ENCODE measurements at regions not wholly inside any gene's neighbourhood (a gene's known extent, or its start where the extent isn't known, plus 50 kb on each side); places are given as distances from the start of the nearest gene placed in this dataset.

DNA sequence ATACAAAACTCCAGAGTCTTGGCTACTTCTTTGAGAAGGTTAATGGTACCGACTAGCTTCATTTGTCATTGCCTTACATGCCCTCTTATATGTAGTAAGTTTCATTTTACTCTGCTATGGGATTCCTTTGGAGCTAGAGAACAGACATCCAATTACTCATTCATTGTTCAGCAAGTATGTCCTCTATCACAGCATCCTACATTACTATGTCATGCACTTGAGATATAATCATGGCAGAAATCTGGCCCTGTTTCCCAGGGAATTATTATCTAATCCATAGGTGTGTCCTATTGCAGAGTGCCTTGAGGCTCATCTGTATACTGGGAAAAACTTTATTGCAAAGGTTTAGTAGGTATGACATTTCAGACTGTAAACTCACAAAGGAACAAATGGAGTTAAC, 333.1 kb upstream of the NECTIN3 start:
- no peak overlapping the region for H3K4me3 Mint-ChIP-seq
- H3K4me1 Mint-ChIP-seq = no peaks in the 10 kb centered on the region
- no peak for ATAC-seq
- no peaks in the 10 kb centered on the region for H3K9me3 Mint-ChIP-seq (ENCODE audit: low read depth)
- ChIA-PET CTCF (interaction anchor here (0.7 kb wide), 1 partner anchor 430 kb away, joined by 3 read pairs; no protein-coding TSS in a partner anchor), POLR2A (no interaction called here)
- H3K36me3 Mint-ChIP-seq (ENCODE audit: low read depth) = no peaks in the 10 kb centered on the region
- DNase-seq = no peak
- no peak overlapping the region for H3K27ac Mint-ChIP-seq
- intact Hi-C loops (cut with DNase I, micrococcal nuclease) = no loop called here
- no peaks in the 10 kb centered on the region for H3K27me3 Mint-ChIP-seq

DNA sequence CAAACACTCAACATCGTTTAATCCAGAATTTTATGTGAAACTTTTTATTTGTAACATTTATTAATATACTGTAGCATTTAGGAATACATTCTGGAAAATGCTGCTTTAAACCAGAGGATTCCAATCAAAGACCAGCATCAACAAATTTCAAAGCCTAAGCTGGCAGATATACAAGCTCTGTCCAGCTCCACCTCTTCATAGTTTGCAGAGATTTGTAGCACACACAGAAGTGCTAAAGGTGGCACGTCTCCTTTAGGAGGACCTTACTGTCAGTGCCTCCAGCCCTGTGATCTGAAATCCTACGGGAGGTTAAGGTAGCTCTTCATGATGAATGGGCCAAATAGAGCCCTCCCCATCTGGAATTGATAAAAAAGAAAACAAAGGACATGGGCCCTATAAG, 329.7 kb upstream of the NECTIN3 start:
- ChIA-PET POLR2A (no interaction called here), CTCF (interaction anchor here (0.5 kb wide), 1 partner anchor 1012 kb away, joined by 3 read pairs; no protein-coding TSS in a partner anchor)

DNA sequence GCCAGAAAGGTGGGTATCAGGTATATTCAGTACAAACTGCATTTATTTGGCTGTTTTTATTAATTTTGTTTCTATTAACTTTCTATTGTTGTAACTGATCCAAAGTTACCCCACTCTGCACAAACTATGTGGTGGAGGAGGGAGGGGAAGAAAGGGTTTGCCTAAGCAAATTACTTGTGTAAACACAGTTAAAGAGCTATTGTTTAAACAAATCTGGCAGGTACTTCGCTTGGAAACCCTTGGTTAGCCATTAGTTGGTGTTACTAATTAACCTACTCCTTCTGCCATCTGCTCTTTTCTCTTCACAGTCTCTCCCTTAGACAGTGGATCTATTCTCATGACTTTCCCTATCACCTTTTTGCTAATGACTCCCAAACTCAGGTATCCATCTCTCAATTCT, 328.4 kb upstream of the NECTIN3 start:
- H3K27me3 Mint-ChIP-seq = peaks cover 4% of the 10 kb centered on the region
- DNase-seq = no peak
- no peak overlapping the region for H3K4me3 Mint-ChIP-seq
- H3K4me1 Mint-ChIP-seq = no peaks in the 10 kb centered on the region
- intact Hi-C loops (cut with DNase I, micrococcal nuclease) = no loop called here
- CTCF ChIA-PET = no interaction called here
- H3K9me3 Mint-ChIP-seq (ENCODE audit: low read depth) = no peaks in the 10 kb centered on the region
- no peaks in the 10 kb centered on the region for H3K36me3 Mint-ChIP-seq (ENCODE audit: low read depth)
- POLR2A ChIA-PET = no interaction called here
- no peak overlapping the region for H3K27ac Mint-ChIP-seq
- no peak for ATAC-seq

More for the DNA sequence above, 329.7 kb upstream of the NECTIN3 start:
- DNase-seq (no peak), ATAC-seq (no peak)
- Mint-ChIP-seq H3K36me3 (ENCODE audit: low read depth) (no peaks in the 10 kb centered on the region), H3K27ac (no peak overlapping the region), H3K27me3 (peaks cover 4% of the 10 kb centered on the region), H3K9me3 (ENCODE audit: low read depth) (no peaks in the 10 kb centered on the region), H3K4me3 (no peak overlapping the region), H3K4me1 (no peaks in the 10 kb centered on the region)
- intact Hi-C loops (cut with DNase I, micrococcal nuclease) = no loop called here

DNA sequence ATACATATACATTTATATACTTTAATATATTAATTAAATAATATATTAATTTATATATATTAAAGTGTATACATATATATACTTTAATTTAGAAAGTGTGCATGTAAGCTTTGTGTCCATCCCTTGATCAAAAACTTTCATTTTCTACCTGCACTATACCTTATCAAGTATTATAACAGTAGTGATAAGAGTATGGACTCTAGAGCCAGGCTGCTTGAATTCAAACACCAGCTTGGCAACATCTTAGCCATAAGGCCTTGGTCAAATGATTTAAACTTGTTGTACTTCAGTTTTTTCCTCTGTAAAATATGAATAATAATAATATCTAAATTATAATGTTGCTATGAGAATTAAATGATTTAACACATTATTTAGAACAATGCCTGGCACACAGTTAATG, 327.6 kb upstream of the NECTIN3 start:
- intact Hi-C loops (cut with DNase I, micrococcal nuclease) = no loop called here
- H3K9me3 Mint-ChIP-seq (ENCODE audit: low read depth) = no peaks in the 10 kb centered on the region
- CTCF ChIA-PET = no interaction called here
- no peak for ATAC-seq
- H3K4me3 Mint-ChIP-seq = no peak overlapping the region
- POLR2A ChIA-PET = no interaction called here
- H3K4me1 Mint-ChIP-seq = no peaks in the 10 kb centered on the region
- DNase-seq = no peak
- H3K27me3 Mint-ChIP-seq = peaks cover 4% of the 10 kb centered on the region
- no peak overlapping the region for H3K27ac Mint-ChIP-seq
- no peaks in the 10 kb centered on the region for H3K36me3 Mint-ChIP-seq (ENCODE audit: low read depth)

DNA sequence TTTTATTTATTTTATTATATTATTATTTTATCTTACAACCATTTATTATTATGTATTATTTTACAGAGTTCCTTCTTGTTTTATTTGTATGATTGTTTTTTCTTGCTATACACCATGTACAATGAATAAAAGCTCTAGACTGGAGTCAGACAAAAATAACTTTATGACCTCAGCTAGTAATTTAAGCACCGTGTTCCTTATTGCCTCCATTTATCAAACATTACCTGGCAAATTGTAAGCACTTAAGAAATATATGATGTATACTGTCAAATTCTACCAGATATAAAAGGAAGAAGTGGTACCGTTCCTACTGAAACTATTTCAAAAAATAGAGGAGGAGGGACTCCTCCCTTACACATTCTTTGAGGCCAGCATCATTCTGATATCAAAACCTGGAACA, 326.9 kb upstream of the NECTIN3 start:
- H3K9me3 Mint-ChIP-seq (ENCODE audit: low read depth) = no peaks in the 10 kb centered on the region
- ChIA-PET POLR2A (no interaction called here), CTCF (no interaction called here)
- peaks cover 4% of the 10 kb centered on the region for H3K27me3 Mint-ChIP-seq
- intact Hi-C loops (cut with DNase I, micrococcal nuclease) = no loop called here
- no peaks in the 10 kb centered on the region for H3K36me3 Mint-ChIP-seq (ENCODE audit: low read depth)
- H3K27ac Mint-ChIP-seq = no peak overlapping the region
- no peak overlapping the region for H3K4me3 Mint-ChIP-seq
- no peak for DNase-seq
- H3K4me1 Mint-ChIP-seq = no peaks in the 10 kb centered on the region
- ATAC-seq = no peak

DNA sequence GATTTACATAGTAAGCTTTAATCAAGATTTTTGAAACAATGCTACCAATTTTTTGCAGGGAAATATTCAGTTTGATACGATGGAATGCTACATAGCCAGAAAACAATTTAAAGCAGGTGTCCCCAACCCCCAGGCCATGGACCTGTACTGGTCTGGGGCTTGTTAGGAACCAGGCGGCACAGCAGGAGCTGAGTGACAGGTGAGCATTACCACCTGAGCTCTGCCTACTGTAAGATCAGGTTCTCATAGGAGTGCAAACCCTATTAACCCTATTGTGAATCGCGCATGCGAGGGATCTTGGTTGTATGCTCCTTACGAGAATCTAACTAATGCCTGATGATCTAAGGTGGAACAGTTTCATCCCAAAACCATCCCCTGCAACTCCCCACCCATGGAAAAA, 322.6 kb upstream of the NECTIN3 start:
- intact Hi-C loops (cut with DNase I, micrococcal nuclease) = no loop called here
- Mint-ChIP-seq H3K9me3 (ENCODE audit: low read depth) (no peaks in the 10 kb centered on the region), H3K27me3 (peaks cover 4% of the 10 kb centered on the region), H3K4me3 (no peak overlapping the region), H3K36me3 (ENCODE audit: low read depth) (no peaks in the 10 kb centered on the region), H3K4me1 (no peaks in the 10 kb centered on the region), H3K27ac (no peak overlapping the region)
- POLR2A ChIA-PET = interaction anchor here (0.7 kb wide), 1 partner anchor 177 kb away, joined by 4 read pairs; no protein-coding TSS in a partner anchor
- no peak for DNase-seq
- no peak for ATAC-seq
- CTCF ChIA-PET = no interaction called here

DNA sequence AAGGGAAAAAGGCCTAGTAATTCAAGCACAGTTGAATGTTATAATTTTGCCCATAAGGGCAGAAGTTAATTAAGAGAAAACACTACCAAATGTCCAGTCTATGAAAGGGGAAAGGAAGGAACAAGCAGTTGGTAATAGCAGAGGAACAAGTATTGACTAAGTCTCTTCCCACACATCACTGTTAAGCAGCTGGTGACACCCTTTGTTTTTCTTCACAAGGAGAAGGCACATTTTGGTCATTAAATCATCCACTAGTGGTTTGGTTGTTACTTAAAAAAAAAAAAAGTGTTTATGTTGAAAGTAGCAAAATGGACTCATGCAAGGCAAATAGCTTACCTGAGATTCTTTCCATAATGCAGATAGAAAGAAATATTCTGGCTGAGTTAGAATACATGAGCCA, 321.4 kb upstream of the NECTIN3 start:
- no peak for DNase-seq
- H3K9me3 Mint-ChIP-seq (ENCODE audit: low read depth) = no peaks in the 10 kb centered on the region
- H3K27ac Mint-ChIP-seq = no peak overlapping the region
- H3K27me3 Mint-ChIP-seq = peaks cover 1% of the 10 kb centered on the region
- ChIA-PET POLR2A (no interaction called here), CTCF (interaction anchor here (0.8 kb wide), 2 partner anchors 96 to 316 kb away, joined by 3 to 4 read pairs; no protein-coding TSS in a partner anchor)
- ATAC-seq = no peak
- intact Hi-C loops (cut with DNase I, micrococcal nuclease) = no loop called here
- H3K36me3 Mint-ChIP-seq (ENCODE audit: low read depth) = no peaks in the 10 kb centered on the region
- no peaks in the 10 kb centered on the region for H3K4me1 Mint-ChIP-seq
- no peak overlapping the region for H3K4me3 Mint-ChIP-seq

DNA sequence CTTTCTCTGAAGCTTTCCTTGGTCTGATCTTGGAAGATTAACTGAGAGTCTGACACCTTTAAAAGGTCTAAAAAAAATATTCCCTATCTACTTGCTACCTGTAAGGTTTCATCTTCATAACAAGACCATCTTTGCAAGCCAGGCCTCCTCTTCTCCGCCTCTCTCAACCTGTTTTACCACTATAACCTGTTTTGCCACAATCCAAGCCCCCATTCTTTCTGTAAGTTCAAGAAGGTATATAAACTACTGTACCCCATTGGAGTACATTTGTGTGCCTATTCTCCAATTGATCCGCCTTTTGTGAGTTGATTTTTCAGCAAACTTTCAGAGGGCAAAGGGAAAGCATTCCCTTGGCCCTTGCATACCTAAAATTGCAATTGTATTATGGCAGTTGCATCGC, 319.3 kb upstream of the NECTIN3 start:
- ATAC-seq = no peak
- Mint-ChIP-seq H3K27ac (no peak overlapping the region), H3K27me3 (no peaks in the 10 kb centered on the region), H3K4me1 (no peaks in the 10 kb centered on the region), H3K36me3 (ENCODE audit: low read depth) (no peaks in the 10 kb centered on the region), H3K4me3 (no peak overlapping the region), H3K9me3 (ENCODE audit: low read depth) (no peaks in the 10 kb centered on the region)
- ChIA-PET CTCF (no interaction called here), POLR2A (no interaction called here)
- intact Hi-C loops (cut with DNase I, micrococcal nuclease) = no loop called here
- DNase-seq = no peak

DNA sequence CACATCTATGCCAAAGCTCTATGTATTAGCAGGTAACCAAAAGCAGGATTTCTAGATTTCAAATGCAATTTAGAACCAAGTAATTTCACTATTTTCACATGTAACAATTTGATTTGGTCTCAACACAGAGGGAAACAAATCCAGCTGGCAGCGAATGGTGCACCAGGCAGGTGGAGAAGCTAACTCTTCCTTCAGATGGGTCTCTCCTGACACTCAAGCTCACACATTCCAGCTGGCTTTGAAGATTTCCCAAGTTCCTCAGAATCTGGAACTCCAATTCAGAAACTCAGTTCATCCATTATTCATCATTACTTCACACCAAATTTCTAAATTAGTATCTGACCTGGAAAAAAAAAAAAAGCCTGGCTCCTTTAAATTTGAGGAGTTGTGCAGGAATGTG, 318.1 kb upstream of the NECTIN3 start:
- Mint-ChIP-seq H3K9me3 (ENCODE audit: low read depth) (no peaks in the 10 kb centered on the region), H3K27ac (no peak overlapping the region), H3K4me1 (no peaks in the 10 kb centered on the region), H3K27me3 (no peaks in the 10 kb centered on the region), H3K36me3 (ENCODE audit: low read depth) (no peaks in the 10 kb centered on the region), H3K4me3 (no peak overlapping the region)
- CTCF ChIA-PET = no interaction called here
- ATAC-seq (no peak), DNase-seq (no peak)
- POLR2A ChIA-PET = no interaction called here
- intact Hi-C loops (cut with DNase I, micrococcal nuclease) = no loop called here

DNA sequence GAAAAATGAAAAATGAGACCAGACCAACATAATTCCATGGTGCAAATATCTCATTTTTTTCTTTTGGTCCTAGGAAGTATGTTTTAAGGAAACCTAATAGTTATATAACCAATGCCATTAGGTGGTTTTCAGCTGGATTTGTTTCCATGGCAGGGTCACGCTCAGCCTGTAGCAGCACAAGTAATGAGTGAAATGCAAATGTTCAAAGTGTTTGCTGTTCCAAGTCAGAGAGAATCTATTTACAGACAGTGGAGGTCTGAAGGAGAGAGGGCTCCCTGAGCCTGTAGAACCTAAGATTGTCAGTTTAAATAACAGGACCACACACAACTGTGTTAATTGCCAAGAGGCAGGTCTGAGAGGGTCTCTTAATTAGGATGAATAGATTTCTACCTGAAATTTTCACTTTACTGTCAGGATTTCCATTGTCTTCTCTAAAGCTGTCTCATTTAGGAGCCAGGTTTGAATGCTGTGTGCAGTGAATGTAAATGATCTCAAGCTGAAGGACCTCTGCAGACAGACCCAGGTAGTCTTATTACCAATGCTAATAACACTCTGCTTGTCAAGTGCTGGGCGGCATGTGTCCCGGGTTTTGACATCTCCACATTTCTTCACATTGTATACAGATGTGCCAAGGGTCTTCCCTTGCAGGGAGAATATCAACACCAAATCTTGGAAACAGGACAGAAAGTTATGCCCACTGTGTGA, 317.3 kb upstream of the NECTIN3 start:
- intact Hi-C loops (cut with DNase I, micrococcal nuclease) = no loop called here
- H3K36me3 Mint-ChIP-seq (ENCODE audit: low read depth) = no peaks in the 10 kb centered on the region
- no peaks in the 10 kb centered on the region for H3K27me3 Mint-ChIP-seq
- no peak overlapping the region for H3K27ac Mint-ChIP-seq
- ChIA-PET CTCF (no interaction called here), POLR2A (no interaction called here)
- ATAC-seq (no peak), DNase-seq (no peak)
- no peak overlapping the region for H3K4me3 Mint-ChIP-seq
- H3K4me1 Mint-ChIP-seq = no peaks in the 10 kb centered on the region
- no peaks in the 10 kb centered on the region for H3K9me3 Mint-ChIP-seq (ENCODE audit: low read depth)

DNA sequence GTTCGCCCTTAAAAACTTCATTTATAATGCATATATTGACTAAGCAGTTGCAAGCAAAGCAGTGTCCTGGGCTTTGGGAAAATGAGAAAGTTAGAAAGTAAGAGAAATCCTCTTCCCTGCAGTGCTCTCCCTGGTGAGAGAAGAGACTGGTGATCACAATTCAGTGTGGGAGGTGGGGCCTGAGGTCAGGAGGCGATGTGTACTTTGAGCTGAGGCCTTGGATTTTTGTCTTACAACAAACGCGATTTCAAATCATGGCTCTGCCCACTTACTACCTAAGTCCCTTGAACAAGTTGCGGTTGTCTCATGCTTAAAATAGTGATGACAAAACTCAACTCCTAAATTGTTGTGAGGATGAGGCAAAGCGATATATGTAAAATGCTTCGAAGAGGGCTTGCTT, 316.3 kb upstream of the NECTIN3 start:
- ChIA-PET POLR2A (no interaction called here), CTCF (no interaction called here)
- H3K4me1 Mint-ChIP-seq = no peaks in the 10 kb centered on the region
- H3K4me3 Mint-ChIP-seq = no peak overlapping the region
- intact Hi-C loops (cut with DNase I, micrococcal nuclease) = no loop called here
- no peak overlapping the region for H3K27ac Mint-ChIP-seq
- no peaks in the 10 kb centered on the region for H3K27me3 Mint-ChIP-seq
- H3K36me3 Mint-ChIP-seq (ENCODE audit: low read depth) = no peaks in the 10 kb centered on the region
- no peak for DNase-seq
- no peak for ATAC-seq
- no peaks in the 10 kb centered on the region for H3K9me3 Mint-ChIP-seq (ENCODE audit: low read depth)

DNA sequence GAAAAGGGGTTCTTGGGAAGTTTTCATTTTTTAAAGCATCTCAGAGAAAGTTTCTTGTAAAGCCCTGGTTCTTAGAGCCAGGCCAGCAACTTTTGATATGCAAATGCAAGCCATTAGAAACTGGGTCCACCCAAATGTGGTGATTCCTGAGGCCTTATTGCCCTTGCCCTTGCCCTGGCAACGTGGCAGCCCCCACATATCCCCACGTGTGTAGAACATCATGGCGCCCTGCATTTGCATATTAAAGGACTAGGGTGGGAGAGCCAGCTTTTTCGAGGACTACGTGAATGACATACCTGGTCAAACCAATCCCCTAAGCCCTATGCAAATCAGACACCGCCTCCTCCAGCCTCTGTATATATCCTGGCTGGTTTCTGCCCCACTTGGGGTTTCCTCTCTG, 314.9 kb upstream of the NECTIN3 start:
- intact Hi-C loops (cut with DNase I, micrococcal nuclease) = no loop called here
- Mint-ChIP-seq H3K27ac (no peak overlapping the region), H3K27me3 (no peaks in the 10 kb centered on the region), H3K36me3 (ENCODE audit: low read depth) (no peaks in the 10 kb centered on the region), H3K9me3 (ENCODE audit: low read depth) (no peaks in the 10 kb centered on the region), H3K4me1 (no peaks in the 10 kb centered on the region), H3K4me3 (no peak overlapping the region)
- DNase-seq (no peak), ATAC-seq (no peak)
- POLR2A ChIA-PET = no interaction called here
- CTCF ChIA-PET = no interaction called here

DNA sequence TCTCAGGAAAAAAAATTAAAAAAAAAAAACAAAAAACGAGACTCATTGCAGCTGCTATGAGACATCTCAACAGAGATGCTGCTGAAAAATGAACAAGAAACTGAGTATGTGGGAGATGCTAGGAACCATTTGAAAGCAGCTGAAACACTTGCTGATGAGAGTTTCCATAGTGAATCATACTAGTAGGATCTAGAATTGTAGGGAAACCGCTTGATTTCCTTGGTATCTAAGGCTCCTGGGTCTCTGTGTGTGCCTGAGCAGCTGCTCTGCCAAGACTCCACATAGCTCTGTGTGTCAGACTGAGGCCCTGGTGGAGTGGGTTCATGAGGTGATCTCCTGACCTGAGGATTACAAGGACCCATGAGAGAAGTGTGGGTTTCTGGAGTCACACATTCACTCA, 313.4 kb upstream of the NECTIN3 start:
- no peak for ATAC-seq

More for the DNA sequence above, 313.4 kb upstream of the NECTIN3 start:
- Mint-ChIP-seq H3K27ac (no peak overlapping the region), H3K27me3 (no peaks in the 10 kb centered on the region), H3K36me3 (ENCODE audit: low read depth) (no peaks in the 10 kb centered on the region), H3K4me3 (no peak overlapping the region), H3K4me1 (no peaks in the 10 kb centered on the region), H3K9me3 (ENCODE audit: low read depth) (no peaks in the 10 kb centered on the region)
- POLR2A ChIA-PET = no interaction called here
- intact Hi-C loops (cut with DNase I, micrococcal nuclease) = no loop called here
- CTCF ChIA-PET = no interaction called here
- DNase-seq = no peak
